Activated CD4-positive, alpha-beta T cell treated with anti-CD3 and anti-CD28 coated beads, Interleukin-2, amount 50 U/mL, for 1 hour (primary cell): ENCODE measurements at regions not wholly inside any gene's neighbourhood (a gene's known extent, or its start where the extent isn't known, plus 50 kb on each side); places are given as distances from the start of the nearest gene placed in this dataset.
"Not testable (repeated sequence)": the region's sequence is repeated elsewhere in the genome, so short reads cannot be mapped to it uniquely, and the experiment has no call there.

ENCODE experiments used
- DNase-seq: peaks from one replicate; pipeline ENCODE4 v3.0.0-alpha.2; 2020

DNA sequence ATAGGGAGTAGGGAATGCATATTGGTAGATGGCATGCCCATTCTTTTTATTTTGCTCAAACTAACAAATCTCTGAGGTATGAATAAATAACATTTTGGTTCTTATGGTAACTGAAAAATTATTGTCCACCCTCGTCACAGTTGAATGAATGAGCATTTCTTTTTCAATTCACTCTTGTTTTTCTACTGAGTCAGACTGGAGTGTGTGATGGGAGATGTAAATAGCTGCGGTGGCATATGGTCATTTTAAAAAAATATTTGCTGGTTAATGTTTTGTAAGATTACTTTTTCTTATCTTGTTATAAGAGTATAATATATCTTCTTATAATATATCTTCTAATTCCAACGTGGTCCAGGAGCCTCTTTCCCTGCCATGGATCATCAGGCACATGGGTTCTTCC is 586.5 kb downstream of the SLITRK5 start:
- no peak for DNase-seq

DNA sequence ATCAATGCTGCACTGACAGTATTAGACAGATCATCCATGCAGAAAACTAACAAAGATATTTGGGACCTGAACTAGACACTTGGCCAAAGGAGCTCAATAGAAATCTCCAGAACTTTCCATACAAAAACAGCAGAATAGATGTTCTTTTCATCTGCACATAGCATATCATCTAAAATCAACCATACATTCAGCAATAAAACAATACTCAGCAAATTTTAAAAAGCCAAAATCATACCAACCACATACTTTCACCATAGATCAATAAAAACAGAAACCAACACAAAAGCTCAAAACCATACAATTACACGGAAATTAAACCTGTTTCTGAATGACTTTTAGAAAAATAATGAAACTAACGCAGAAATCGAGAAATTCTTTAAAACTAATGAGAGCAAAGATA is 592.6 kb downstream of the SLITRK5 start:
- DNase-seq = no peak

- DNase-seq = no peak
Observed at GRCh38 chr13:88281841-88282240, 610.7 kb downstream of the SLITRK5 start.

GRCh38 chr13:88285329-88285728 is 614.2 kb downstream of the SLITRK5 start:
- no peak for DNase-seq

- DNase-seq = no peak
Observed at GRCh38 chr13:88288326-88288725, 617.2 kb downstream of the SLITRK5 start.

- not testable (repeated sequence) for DNase-seq
Observed at GRCh38 chr13:88291731-88292130, 620.6 kb downstream of the SLITRK5 start.

- DNase-seq = no peak
Observed at GRCh38 chr13:88294368-88294767, 623.2 kb downstream of the SLITRK5 start.

DNA sequence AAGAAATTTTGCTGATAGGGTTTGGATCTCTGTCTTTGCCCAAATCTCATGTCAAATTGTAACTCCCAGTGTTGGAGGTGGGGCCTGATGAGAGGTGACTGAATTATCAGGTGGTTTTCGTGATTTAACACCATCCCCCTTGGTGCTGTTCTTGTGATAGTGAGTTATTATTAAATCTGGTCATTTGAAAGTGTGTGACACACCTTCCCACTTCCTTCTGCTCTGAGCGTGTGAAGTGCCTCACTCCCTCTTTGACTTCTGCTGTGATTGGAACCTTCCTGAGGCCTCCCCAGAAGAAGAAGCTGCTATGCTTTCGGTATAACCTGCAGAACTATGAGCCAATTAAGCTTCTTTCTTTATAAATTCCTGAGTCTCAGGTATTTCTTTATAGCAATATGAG is 632.0 kb downstream of the SLITRK5 start:
- no peak for DNase-seq

DNA sequence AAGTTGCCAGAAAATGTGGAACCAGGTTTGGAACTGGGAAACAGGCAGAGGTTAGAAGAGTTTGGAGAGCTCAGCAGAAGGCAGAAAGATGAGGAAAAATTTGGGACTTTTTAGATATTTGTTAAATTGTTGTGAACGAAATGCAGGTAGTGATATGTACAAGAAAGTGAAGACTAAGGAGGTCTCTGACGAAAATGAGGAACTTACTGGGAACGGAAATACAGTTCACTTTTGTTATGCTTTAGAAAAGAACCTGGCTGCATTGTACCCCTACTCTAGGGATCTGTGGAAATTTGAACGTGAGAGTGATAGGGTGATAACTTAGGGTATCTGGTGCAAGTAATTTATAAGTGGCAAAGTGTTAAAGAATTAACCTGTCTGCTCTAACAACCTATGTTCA is 632.4 kb downstream of the SLITRK5 start:
- DNase-seq = no peak

- DNase-seq = no peak
Observed at GRCh38 chr13:88314496-88314895, 643.3 kb downstream of the SLITRK5 start.

DNA sequence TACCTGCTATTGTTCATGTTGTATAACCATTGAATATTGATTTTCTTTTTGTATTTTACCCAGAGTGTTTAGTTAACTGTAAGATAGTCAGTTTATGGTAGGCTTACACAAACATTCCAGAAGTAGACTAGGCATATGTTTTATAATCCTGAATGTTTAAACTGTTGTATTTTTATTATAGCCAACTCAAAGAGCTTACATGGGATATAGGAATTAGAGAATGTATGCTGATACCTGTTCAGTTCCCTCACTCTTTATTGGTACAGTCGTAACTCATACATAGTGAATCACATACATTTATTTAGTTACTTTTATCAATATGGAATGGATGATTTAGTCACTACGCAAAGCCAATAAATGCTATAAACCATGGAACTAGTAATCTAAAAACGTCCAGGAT is 657.9 kb downstream of the SLITRK5 start:
- DNase-seq = no peak

- DNase-seq = no peak
Observed at GRCh38 chr13:88339271-88339741, 668.1 kb downstream of the SLITRK5 start.

- DNase-seq = no peak
Observed at GRCh38 chr13:88345171-88345847, 674.1 kb downstream of the SLITRK5 start.

DNA sequence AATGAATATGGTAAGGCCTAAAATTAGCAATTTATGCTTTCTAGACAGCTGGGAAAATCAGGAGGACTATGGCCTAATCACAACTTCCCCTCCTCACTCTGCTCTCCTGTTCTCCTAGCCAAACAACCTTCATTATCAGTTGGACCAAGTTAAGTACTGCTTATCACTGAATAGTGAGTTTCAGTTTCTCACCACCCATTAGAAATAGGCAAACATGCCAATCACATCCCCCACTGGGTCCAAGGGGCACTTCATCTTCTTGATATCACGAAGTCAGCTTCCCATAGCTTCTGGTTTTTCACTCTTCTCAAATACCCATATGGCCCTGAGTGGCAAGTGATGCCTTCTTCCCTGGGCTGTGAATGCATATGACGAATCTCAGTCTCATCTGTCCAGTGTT is 689.6 kb downstream of the SLITRK5 start:
- DNase-seq = no peak

GRCh38 chr13:88369866-88370265 is 698.7 kb downstream of the SLITRK5 start:
- DNase-seq = no peak

DNA sequence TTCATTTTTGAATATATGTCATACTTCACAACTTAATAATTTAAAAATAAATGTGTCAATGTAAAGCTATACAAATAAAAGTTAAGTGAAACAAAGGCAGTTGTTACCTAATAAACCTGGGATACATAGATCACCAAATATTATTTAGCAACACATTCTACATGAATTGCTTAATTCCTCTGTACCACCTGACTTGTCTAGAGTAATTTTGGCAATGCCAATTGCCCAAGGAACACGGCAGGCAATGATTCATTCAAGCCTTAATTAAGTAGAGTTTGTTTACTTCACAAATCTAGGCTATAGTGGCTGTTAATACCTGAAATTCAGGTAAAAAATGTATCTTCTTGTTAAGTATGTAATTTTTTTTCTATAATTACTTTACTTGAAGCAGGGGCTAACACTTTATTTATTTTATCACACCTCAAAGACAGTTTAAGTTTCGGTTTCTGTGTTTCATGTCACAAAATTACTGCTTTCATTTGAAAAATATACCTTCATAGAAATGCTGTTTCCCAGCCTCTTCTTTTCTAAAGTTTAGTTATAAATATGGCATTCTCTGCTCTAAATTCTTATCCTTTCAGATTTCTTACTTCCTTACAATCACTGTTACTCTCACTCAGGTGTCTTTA is 705.7 kb downstream of the SLITRK5 start:
- DNase-seq = no peak

DNA sequence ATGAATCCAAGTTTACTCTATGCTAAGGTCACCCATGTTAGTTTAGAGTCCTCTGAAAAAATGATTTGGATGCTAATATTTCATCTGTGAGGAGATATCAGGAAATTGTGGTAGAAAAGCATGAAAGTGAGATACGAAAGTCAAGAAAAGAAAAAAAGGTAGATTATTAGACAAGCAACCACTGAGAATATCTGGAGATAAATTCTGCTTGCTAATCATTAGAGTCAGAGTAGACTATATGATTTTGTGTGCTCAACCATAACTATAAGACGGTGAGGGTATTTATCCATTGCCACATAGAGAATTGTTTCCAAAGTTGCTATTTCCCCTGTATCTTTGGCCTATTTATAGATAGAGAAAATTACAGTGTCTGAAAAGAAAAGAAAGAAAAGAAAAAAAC is 706.7 kb downstream of the SLITRK5 start:
- no peak for DNase-seq

DNA sequence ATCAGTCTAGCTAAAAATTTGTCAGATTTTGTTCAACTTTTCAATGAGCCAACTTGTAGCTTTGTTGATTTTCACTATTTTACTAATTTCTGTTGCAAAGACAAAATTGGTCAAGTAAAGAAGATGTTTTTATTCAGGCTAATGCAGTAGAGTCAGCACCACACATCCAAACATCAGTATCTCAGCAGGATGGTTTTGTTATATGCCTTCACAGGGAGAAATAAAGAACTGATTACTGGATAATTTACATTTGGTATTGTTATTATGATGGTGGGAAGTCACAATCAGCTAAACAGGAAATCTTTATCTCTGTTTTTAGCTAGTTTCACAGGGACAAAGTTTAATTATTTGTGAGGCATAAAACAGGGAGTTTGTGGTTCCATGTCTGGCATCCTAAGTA is 713.4 kb downstream of the SLITRK5 start:
- DNase-seq = no peak

- DNase-seq = no peak
Observed at GRCh38 chr13:88395804-88396203, 724.6 kb downstream of the SLITRK5 start.

GRCh38 chr13:88411696-88412095 is 740.5 kb downstream of the SLITRK5 start:
- DNase-seq = no peak

- DNase-seq = no peak
Observed at GRCh38 chr13:88417801-88418200, 746.6 kb downstream of the SLITRK5 start.

- no peak for DNase-seq
Observed at GRCh38 chr13:88424463-88424862, 753.3 kb downstream of the SLITRK5 start.

DNA sequence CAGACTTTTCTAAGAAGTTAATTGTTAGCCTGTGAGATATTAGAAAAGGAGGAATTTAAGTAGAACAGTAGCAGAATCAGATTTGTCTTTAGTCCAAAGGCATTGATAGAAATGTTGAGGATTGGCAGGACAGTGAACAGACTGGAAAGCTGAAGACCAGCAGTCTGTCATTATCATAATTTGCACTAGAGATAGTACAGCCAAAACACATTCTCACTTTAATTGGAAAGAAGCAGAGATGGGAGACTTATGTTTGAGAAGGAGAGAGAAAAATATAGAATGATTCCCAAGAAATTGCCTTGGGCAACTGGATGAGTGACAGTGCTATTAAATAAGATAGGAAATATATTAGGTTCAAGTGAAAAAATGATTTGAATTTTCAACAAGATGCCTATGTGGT is 755.5 kb downstream of the SLITRK5 start:
- DNase-seq = no peak

DNA sequence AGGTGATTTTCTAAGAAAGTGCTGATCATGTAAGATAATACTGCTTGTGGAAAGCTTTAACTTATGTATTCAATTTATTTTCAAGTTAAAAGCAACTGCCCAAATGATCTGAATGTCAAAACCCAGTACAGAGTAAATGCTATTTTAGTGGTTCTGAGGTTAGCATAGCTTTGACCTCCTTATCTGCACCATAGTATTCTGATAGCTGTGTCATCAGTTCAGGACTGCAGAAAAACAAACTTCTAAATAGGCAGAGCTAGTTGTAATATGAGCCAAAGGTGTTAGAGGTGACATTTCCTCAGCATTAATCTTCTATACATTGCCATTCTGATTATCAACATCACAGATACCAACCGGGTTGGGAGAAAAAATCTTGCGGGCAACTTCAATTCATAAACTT is 758.7 kb downstream of the SLITRK5 start:
- no peak for DNase-seq

DNA sequence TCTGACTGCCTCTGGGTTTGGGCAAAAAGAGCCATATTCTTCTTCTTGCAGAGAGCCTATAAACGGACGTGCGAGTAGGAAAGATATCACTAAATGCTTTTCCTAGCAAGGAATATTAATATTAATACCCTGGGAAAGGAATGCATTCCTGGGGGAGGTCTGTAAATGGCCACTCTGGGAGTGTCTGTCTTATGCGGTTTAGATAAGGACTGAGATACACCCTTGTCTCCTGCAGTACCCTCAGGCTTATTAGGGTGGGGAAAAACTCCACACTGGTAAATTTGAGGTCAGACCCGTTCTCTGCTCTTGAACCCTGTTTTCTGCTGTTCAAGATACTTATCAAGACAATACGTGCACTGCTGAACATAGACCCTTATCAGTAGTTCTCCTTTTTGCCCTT is 763.8 kb downstream of the SLITRK5 start:
- DNase-seq = no peak
